ENCODE measurements at regions not wholly inside any gene's neighbourhood (a gene's known extent, or its start where the extent isn't known, plus 50 kb on each side); places are given as distances from the start of the nearest gene placed in this dataset.

- Histone ChIP-seq H3K4me3 (ENCODE audit: control insufficient read depth in 1 of 7, extremely low read depth in 1 of 7, insufficient read depth in 4 of 7, low read depth in 2 of 7, low read length in 6 of 7) (no peak overlapping the region), H3K36me3 (ENCODE audit: control insufficient read depth in 4 of 4, insufficient read depth in 4 of 4, low read length in 3 of 4) (no peaks in the 10 kb centered on the region), H3K4me1 (ENCODE audit: control extremely low read depth in 1 of 4, control insufficient read depth in 4 of 4, insufficient read depth in 4 of 4, low read length in 3 of 4) (no peaks in the 10 kb centered on the region), H3K27me3 (replicated peaks in 2 of 5; ENCODE audit: control insufficient read depth in 4 of 5, insufficient read depth in 5 of 5, low read length in 4 of 5) (no peaks in the 10 kb centered on the region), H3K27ac (ENCODE audit: insufficient read depth in 1 of 2, low read depth in 1 of 2, low read length in 2 of 2, poor library complexity in 1 of 2, severe bottlenecking in 2 of 2) (no peak overlapping the region), H3K9me3 (ENCODE audit: control extremely low read depth in 1 of 5, control insufficient read depth in 4 of 5, insufficient read depth in 2 of 5, low read depth in 1 of 5, low read length in 4 of 5) (no peaks in the 10 kb centered on the region)
- POLR2A ChIA-PET = no interaction called here
- WGBS (ENCODE audit: insufficient coverage) = 97% methylated on average over 4 of the region's 4 CpGs
- DNase-seq = no peak
- CTCF ChIA-PET = no interaction called here
Measured at GRCh38 chr12:25416516-25416915, 136.6 kb downstream of the LMNTD1 start.

GRCh38 chr12:25415004-25415403 is 138.1 kb downstream of the LMNTD1 start:
- 100% methylated on average over 2 of the region's 5 CpGs for WGBS (ENCODE audit: insufficient coverage)

GRCh38 chr12:25412735-25413134 is 140.3 kb downstream of the LMNTD1 start:
- DNase-seq = no peak
- CTCF ChIA-PET = no interaction called here
- Histone ChIP-seq H3K4me3 (ENCODE audit: control insufficient read depth in 1 of 7, extremely low read depth in 1 of 7, insufficient read depth in 4 of 7, low read depth in 2 of 7, low read length in 6 of 7) (no peak overlapping the region), H3K36me3 (ENCODE audit: control insufficient read depth in 4 of 4, insufficient read depth in 4 of 4, low read length in 3 of 4) (no peaks in the 10 kb centered on the region), H3K4me1 (ENCODE audit: control extremely low read depth in 1 of 4, control insufficient read depth in 4 of 4, insufficient read depth in 4 of 4, low read length in 3 of 4) (no peaks in the 10 kb centered on the region), H3K9me3 (ENCODE audit: control extremely low read depth in 1 of 5, control insufficient read depth in 4 of 5, insufficient read depth in 2 of 5, low read depth in 1 of 5, low read length in 4 of 5) (no peaks in the 10 kb centered on the region), H3K27me3 (replicated peaks in 2 of 5; ENCODE audit: control insufficient read depth in 4 of 5, insufficient read depth in 5 of 5, low read length in 4 of 5) (no peaks in the 10 kb centered on the region), H3K27ac (ENCODE audit: insufficient read depth in 1 of 2, low read depth in 1 of 2, low read length in 2 of 2, poor library complexity in 1 of 2, severe bottlenecking in 2 of 2) (no peak overlapping the region)
- no CpG with 5 or more reads among the region's 3 CpGs for WGBS (ENCODE audit: insufficient coverage)
- POLR2A ChIA-PET = interaction anchor here (0.9 kb wide), 1 partner anchor 1009 kb away, joined by 3 read pairs; no protein-coding TSS in a partner anchor

More at GRCh38 chr12:25415004-25415403, 138.1 kb downstream of the LMNTD1 start:
- no peak overlapping the region for H3K4me3 ChIP-seq (ENCODE audit: control insufficient read depth in 1 of 7, extremely low read depth in 1 of 7, insufficient read depth in 4 of 7, low read depth in 2 of 7, low read length in 6 of 7)
- H3K27ac ChIP-seq (ENCODE audit: insufficient read depth in 1 of 2, low read depth in 1 of 2, low read length in 2 of 2, poor library complexity in 1 of 2, severe bottlenecking in 2 of 2) = no peak overlapping the region
- no peaks in the 10 kb centered on the region for H3K27me3 ChIP-seq (replicated peaks in 2 of 5; ENCODE audit: control insufficient read depth in 4 of 5, insufficient read depth in 5 of 5, low read length in 4 of 5)
- ChIA-PET POLR2A (no interaction called here), CTCF (no interaction called here)
- H3K36me3 ChIP-seq (ENCODE audit: control insufficient read depth in 4 of 4, insufficient read depth in 4 of 4, low read length in 3 of 4) = no peaks in the 10 kb centered on the region
- no peaks in the 10 kb centered on the region for H3K4me1 ChIP-seq (ENCODE audit: control extremely low read depth in 1 of 4, control insufficient read depth in 4 of 4, insufficient read depth in 4 of 4, low read length in 3 of 4)
- H3K9me3 ChIP-seq (ENCODE audit: control extremely low read depth in 1 of 5, control insufficient read depth in 4 of 5, insufficient read depth in 2 of 5, low read depth in 1 of 5, low read length in 4 of 5) = no peaks in the 10 kb centered on the region
- DNase-seq = no peak

GRCh38 chr12:25404955-25405354 is 148.1 kb downstream of the LMNTD1 start:
- Histone ChIP-seq H3K4me3 (ENCODE audit: control insufficient read depth in 1 of 7, extremely low read depth in 1 of 7, insufficient read depth in 4 of 7, low read depth in 2 of 7, low read length in 6 of 7) (no peak overlapping the region), H3K9me3 (ENCODE audit: control extremely low read depth in 1 of 5, control insufficient read depth in 4 of 5, insufficient read depth in 2 of 5, low read depth in 1 of 5, low read length in 4 of 5) (peaks cover 0 to 5% (median 0%) of the 10 kb centered on the region in 5 experiments), H3K27ac (ENCODE audit: insufficient read depth in 1 of 2, low read depth in 1 of 2, low read length in 2 of 2, poor library complexity in 1 of 2, severe bottlenecking in 2 of 2) (no peak overlapping the region), H3K36me3 (ENCODE audit: control insufficient read depth in 4 of 4, insufficient read depth in 4 of 4, low read length in 3 of 4) (no peaks in the 10 kb centered on the region), H3K27me3 (replicated peaks in 2 of 5; ENCODE audit: control insufficient read depth in 4 of 5, insufficient read depth in 5 of 5, low read length in 4 of 5) (no peaks in the 10 kb centered on the region), H3K4me1 (ENCODE audit: control extremely low read depth in 1 of 4, control insufficient read depth in 4 of 4, insufficient read depth in 4 of 4, low read length in 3 of 4) (no peaks in the 10 kb centered on the region)
- WGBS (ENCODE audit: insufficient coverage) = 96% methylated on average over 5 of the region's 5 CpGs
- CTCF ChIA-PET = no interaction called here
- no peak for DNase-seq
- POLR2A ChIA-PET = no interaction called here

- Histone ChIP-seq H3K36me3 (ENCODE audit: control insufficient read depth in 4 of 4, insufficient read depth in 4 of 4, low read length in 3 of 4) (no peaks in the 10 kb centered on the region), H3K4me1 (ENCODE audit: control extremely low read depth in 1 of 4, control insufficient read depth in 4 of 4, insufficient read depth in 4 of 4, low read length in 3 of 4) (no peaks in the 10 kb centered on the region), H3K27me3 (replicated peaks in 2 of 5; ENCODE audit: control insufficient read depth in 4 of 5, insufficient read depth in 5 of 5, low read length in 4 of 5) (no peaks in the 10 kb centered on the region), H3K4me3 (ENCODE audit: control insufficient read depth in 1 of 7, extremely low read depth in 1 of 7, insufficient read depth in 4 of 7, low read depth in 2 of 7, low read length in 6 of 7) (no peak overlapping the region), H3K27ac (ENCODE audit: insufficient read depth in 1 of 2, low read depth in 1 of 2, low read length in 2 of 2, poor library complexity in 1 of 2, severe bottlenecking in 2 of 2) (no peak overlapping the region), H3K9me3 (ENCODE audit: control extremely low read depth in 1 of 5, control insufficient read depth in 4 of 5, insufficient read depth in 2 of 5, low read depth in 1 of 5, low read length in 4 of 5) (peaks cover 0 to 5% (median 0%) of the 10 kb centered on the region in 5 experiments)
- no CpG with 5 or more reads among the region's 3 CpGs for whole genome bisulfite sequencing (ENCODE audit: insufficient coverage)
- ChIA-PET CTCF (interaction anchor here (0.9 kb wide), 1 partner anchor 161 kb away, joined by 3 read pairs; no protein-coding TSS in a partner anchor), POLR2A (no interaction called here)
- no peak for DNase-seq
Measured at GRCh38 chr12:25401547-25402345, 151.0 kb upstream of the KRAS start.

- Histone ChIP-seq H3K4me3 (ENCODE audit: control insufficient read depth in 1 of 7, extremely low read depth in 1 of 7, insufficient read depth in 4 of 7, low read depth in 2 of 7, low read length in 6 of 7) (no peak overlapping the region), H3K4me1 (ENCODE audit: control extremely low read depth in 1 of 4, control insufficient read depth in 4 of 4, insufficient read depth in 4 of 4, low read length in 3 of 4) (no peaks in the 10 kb centered on the region), H3K27ac (ENCODE audit: insufficient read depth in 1 of 2, low read depth in 1 of 2, low read length in 2 of 2, poor library complexity in 1 of 2, severe bottlenecking in 2 of 2) (no peak overlapping the region), H3K9me3 (ENCODE audit: control extremely low read depth in 1 of 5, control insufficient read depth in 4 of 5, insufficient read depth in 2 of 5, low read depth in 1 of 5, low read length in 4 of 5) (peaks cover 0 to 5% (median 0%) of the 10 kb centered on the region in 5 experiments), H3K27me3 (replicated peaks in 2 of 5; ENCODE audit: control insufficient read depth in 4 of 5, insufficient read depth in 5 of 5, low read length in 4 of 5) (no peaks in the 10 kb centered on the region), H3K36me3 (ENCODE audit: control insufficient read depth in 4 of 4, insufficient read depth in 4 of 4, low read length in 3 of 4) (no peaks in the 10 kb centered on the region)
- POLR2A ChIA-PET = interaction anchor here (0.6 kb wide), 1 partner anchor 160 kb away, joined by 10 read pairs; no protein-coding TSS in a partner anchor
- CTCF ChIA-PET = interaction anchor here (0.9 to 2.5 kb wide), 3 partner anchors 9 to 184 kb away, joined by 3 to 7 read pairs (median 3); no protein-coding TSS in a partner anchor
- 100% methylated on average over 3 of the region's 6 CpGs for WGBS (ENCODE audit: insufficient coverage)
- DNase-seq = no peak
Measured at GRCh38 chr12:25397001-25397400, 146.3 kb upstream of the KRAS start.

GRCh38 chr12:25395227-25395626 is 144.5 kb upstream of the KRAS start:
- CTCF ChIA-PET = interaction anchor here (1.9 kb wide), 1 partner anchor 154 kb away, joined by 6 read pairs; no protein-coding TSS in a partner anchor
- Histone ChIP-seq H3K4me3 (ENCODE audit: control insufficient read depth in 1 of 7, extremely low read depth in 1 of 7, insufficient read depth in 4 of 7, low read depth in 2 of 7, low read length in 6 of 7) (no peak overlapping the region), H3K4me1 (ENCODE audit: control extremely low read depth in 1 of 4, control insufficient read depth in 4 of 4, insufficient read depth in 4 of 4, low read length in 3 of 4) (no peaks in the 10 kb centered on the region), H3K36me3 (ENCODE audit: control insufficient read depth in 4 of 4, insufficient read depth in 4 of 4, low read length in 3 of 4) (no peaks in the 10 kb centered on the region), H3K27ac (ENCODE audit: insufficient read depth in 1 of 2, low read depth in 1 of 2, low read length in 2 of 2, poor library complexity in 1 of 2, severe bottlenecking in 2 of 2) (no peak overlapping the region), H3K27me3 (replicated peaks in 2 of 5; ENCODE audit: control insufficient read depth in 4 of 5, insufficient read depth in 5 of 5, low read length in 4 of 5) (no peaks in the 10 kb centered on the region), H3K9me3 (ENCODE audit: control extremely low read depth in 1 of 5, control insufficient read depth in 4 of 5, insufficient read depth in 2 of 5, low read depth in 1 of 5, low read length in 4 of 5) (no peaks in the 10 kb centered on the region)
- POLR2A ChIA-PET = no interaction called here
- DNase-seq = no peak
- WGBS (ENCODE audit: insufficient coverage) = no CpG with 5 or more reads among the region's 1 CpG

All from common myeloid progenitor, CD34-positive (primary cell).